ENCODE measurements at regions not wholly inside any gene's neighbourhood (a gene's known extent, or its start where the extent isn't known, plus 50 kb on each side); places are given as distances from the start of the nearest gene placed in this dataset.
"Not testable (repeated sequence)": the region's sequence is repeated elsewhere in the genome, so short reads cannot be mapped to it uniquely, and the experiment has no call there.

- Mint-ChIP-seq H3K4me3 (no peak overlapping the region), H3K9me3 (peaks cover 9% of the 10 kb centered on the region), H3K36me3 (peaks cover 11% of the 10 kb centered on the region), H3K27me3 (no peaks in the 10 kb centered on the region), H3K4me1 (peaks cover 17% of the 10 kb centered on the region), H3K27ac (no peak overlapping the region)
- ATAC-seq = no peak
Observed at GRCh38 chr10:26952094-26952493, 91.3 kb upstream of the ABI1 start.

- Mint-ChIP-seq H3K27ac (no peak overlapping the region), H3K9me3 (peaks cover 9% of the 10 kb centered on the region), H3K4me3 (no peak overlapping the region), H3K4me1 (peaks cover 17% of the 10 kb centered on the region), H3K27me3 (no peaks in the 10 kb centered on the region), H3K36me3 (peaks cover 11% of the 10 kb centered on the region)
- no peak for ATAC-seq
Observed at GRCh38 chr10:26951650-26952049, 90.9 kb upstream of the ABI1 start.

GRCh38 chr10:26950934-26951333, 90.2 kb upstream of the ABI1 start:
- H3K27me3 Mint-ChIP-seq = no peaks in the 10 kb centered on the region
- H3K36me3 Mint-ChIP-seq = peaks cover 11% of the 10 kb centered on the region
- H3K4me1 Mint-ChIP-seq = peaks cover 17% of the 10 kb centered on the region
- peak; percentile 73 for ATAC-seq
- H3K27ac Mint-ChIP-seq = peak overlapping the region; percentile 14
- H3K9me3 Mint-ChIP-seq = peaks cover 9% of the 10 kb centered on the region
- no peak overlapping the region for H3K4me3 Mint-ChIP-seq

GRCh38 chr10:26946102-26946811, 85.5 kb upstream of the ABI1 start:
- Mint-ChIP-seq H3K4me3 (no peak overlapping the region), H3K27ac (no peak overlapping the region), H3K27me3 (no peaks in the 10 kb centered on the region), H3K9me3 (peaks cover 9% of the 10 kb centered on the region), H3K4me1 (peaks cover 10% of the 10 kb centered on the region), H3K36me3 (peaks cover 11% of the 10 kb centered on the region)
- no peak for ATAC-seq

DNA sequence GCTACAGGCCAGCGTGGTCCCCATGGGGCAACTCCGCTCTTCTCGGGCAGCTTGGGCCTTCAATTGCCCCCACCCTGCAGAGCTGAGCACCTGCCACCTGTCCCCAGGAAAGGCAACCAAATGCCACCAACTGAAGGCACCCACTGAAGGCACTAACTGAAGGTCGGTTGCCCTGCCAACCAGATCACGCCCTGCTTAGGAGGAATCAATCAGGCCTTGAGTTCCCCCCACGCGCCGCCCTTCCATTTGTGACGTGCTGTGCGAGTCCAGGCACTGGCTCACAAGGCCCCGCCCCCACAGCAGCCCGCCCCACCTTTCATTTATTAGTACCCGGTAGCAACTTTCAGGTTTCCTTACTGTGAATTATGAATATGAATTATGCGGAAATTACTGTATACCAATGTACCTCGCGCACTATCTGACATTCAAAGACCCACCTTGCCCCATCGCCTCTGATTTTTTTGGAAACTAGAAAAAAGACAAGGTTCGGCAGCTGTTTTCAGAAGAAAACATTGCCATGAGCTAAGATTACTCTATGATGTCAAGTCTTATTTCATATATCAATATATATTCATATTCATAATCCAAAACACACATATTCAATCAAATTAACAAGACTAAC, 83.6 kb upstream of the ABI1 start:
- H3K36me3 Mint-ChIP-seq = no peaks in the 10 kb centered on the region
- H3K27me3 Mint-ChIP-seq = no peaks in the 10 kb centered on the region
- H3K4me1 Mint-ChIP-seq = no peaks in the 10 kb centered on the region
- no peak overlapping the region for H3K4me3 Mint-ChIP-seq
- no peaks in the 10 kb centered on the region for H3K9me3 Mint-ChIP-seq
- no peak for ATAC-seq
- H3K27ac Mint-ChIP-seq = no peak overlapping the region

- Mint-ChIP-seq H3K4me1 (no peaks in the 10 kb centered on the region), H3K36me3 (no peaks in the 10 kb centered on the region), H3K27me3 (peaks cover 10% of the 10 kb centered on the region), H3K4me3 (no peak overlapping the region), H3K9me3 (no peaks in the 10 kb centered on the region), H3K27ac (no peak overlapping the region)
- ATAC-seq = no peak
Observed at GRCh38 chr10:26939962-26940354, 79.2 kb upstream of the ABI1 start.

DNA sequence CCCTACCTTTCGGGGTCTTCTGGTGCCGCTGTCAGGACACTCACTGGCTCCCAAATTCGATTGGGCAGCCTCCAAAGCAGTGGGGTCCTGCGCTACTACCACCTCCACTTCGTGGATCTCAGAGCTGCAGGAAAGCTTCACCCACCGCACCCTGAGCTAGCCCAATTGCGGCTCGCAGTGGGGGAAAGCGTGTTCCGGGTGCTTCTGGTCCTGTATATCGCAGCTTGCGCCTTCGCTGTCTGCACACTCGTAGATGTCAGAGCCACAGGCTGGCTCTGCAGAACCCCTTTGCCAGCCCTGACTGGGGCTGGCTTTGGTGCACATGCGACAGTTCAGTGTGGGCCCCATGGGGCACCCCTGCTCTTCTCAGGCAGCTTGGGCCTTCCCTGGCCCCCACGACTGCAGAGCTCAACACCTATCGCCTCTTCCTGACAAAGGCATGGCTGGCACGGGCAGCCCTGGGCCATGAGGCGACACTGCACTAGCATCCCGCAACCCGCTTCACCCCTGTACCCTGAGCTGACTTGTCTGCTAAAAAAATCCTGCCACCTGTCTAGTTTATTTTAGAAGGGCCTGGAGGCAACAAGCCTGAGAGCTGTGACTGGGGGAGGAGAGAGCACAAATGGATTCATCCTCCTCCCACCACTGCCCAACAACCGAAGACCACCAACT, 78.7 kb upstream of the ABI1 start:
- ATAC-seq = no peak
- H3K27me3 Mint-ChIP-seq = peaks cover 11% of the 10 kb centered on the region
- no peak overlapping the region for H3K27ac Mint-ChIP-seq
- no peaks in the 10 kb centered on the region for H3K9me3 Mint-ChIP-seq
- H3K36me3 Mint-ChIP-seq = no peaks in the 10 kb centered on the region
- no peak overlapping the region for H3K4me3 Mint-ChIP-seq
- H3K4me1 Mint-ChIP-seq = no peaks in the 10 kb centered on the region

GRCh38 chr10:26938578-26938977, 77.8 kb upstream of the ABI1 start:
- Mint-ChIP-seq H3K36me3 (no peaks in the 10 kb centered on the region), H3K27me3 (peaks cover 11% of the 10 kb centered on the region), H3K4me3 (no peak overlapping the region), H3K9me3 (no peaks in the 10 kb centered on the region), H3K4me1 (no peaks in the 10 kb centered on the region), H3K27ac (no peak overlapping the region)
- no peak for ATAC-seq

DNA sequence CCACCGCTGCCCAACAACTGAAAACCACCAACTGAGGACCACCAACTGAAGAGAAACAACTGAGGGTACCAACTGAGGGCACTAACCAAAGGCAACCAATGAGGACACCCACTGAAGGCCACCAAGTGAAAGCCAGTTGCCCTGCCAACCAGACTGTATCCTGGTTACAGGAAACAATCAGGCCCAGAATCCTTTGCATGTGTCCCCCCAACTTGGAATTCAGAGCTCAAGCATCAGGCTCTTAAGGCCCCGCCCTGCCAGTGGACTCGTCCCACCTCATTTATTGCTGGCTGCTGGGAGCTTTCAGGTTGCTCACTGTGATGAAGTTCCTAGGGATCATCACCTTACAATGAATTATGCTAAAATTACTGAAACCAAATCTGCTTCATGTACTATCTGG, 76.6 kb upstream of the ABI1 start:
- H3K4me3 Mint-ChIP-seq = peak overlapping the region; percentile 32
- peak; percentile 67 for ATAC-seq
- H3K4me1 Mint-ChIP-seq = no peaks in the 10 kb centered on the region
- H3K27ac Mint-ChIP-seq = no peak overlapping the region
- peaks cover 11% of the 10 kb centered on the region for H3K27me3 Mint-ChIP-seq
- H3K36me3 Mint-ChIP-seq = no peaks in the 10 kb centered on the region
- H3K9me3 Mint-ChIP-seq = no peaks in the 10 kb centered on the region

- not testable (repeated sequence) for H3K9me3 Mint-ChIP-seq, H3K36me3 Mint-ChIP-seq, ATAC-seq, H3K4me3 Mint-ChIP-seq, H3K27ac Mint-ChIP-seq, H3K4me1 Mint-ChIP-seq
- peaks cover 11% of the 10 kb centered on the region for H3K27me3 Mint-ChIP-seq
Observed at GRCh38 chr10:26934190-26934589, 73.4 kb upstream of the ABI1 start.

- Mint-ChIP-seq H3K4me3 (no peak overlapping the region), H3K36me3 (no peaks in the 10 kb centered on the region), H3K27ac (no peak overlapping the region), H3K27me3 (peaks cover 11% of the 10 kb centered on the region), H3K4me1 (peaks cover 9% of the 10 kb centered on the region), H3K9me3 (no peaks in the 10 kb centered on the region)
- ATAC-seq = no peak
Observed at GRCh38 chr10:26932576-26932975, 71.8 kb upstream of the ABI1 start.

DNA sequence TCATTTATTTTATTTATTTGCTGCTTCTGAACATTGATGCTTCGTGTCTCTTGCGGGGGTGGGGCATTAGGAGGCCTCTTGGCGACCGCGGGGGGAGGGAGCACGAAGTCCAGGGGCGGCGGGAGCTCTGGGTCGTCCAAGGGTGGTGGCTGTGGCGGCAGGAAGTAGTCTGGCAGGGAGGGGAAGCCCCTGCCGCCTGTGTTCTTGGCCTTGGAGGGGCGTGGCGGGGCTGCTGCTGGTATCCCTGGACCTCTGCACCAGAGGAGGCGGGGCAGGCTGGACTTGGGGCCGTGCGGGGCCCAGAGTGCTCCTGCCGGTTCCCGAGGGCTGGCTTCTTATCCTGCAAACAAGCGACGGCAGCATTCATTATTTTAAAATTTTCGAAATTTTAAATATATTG, 70.5 kb upstream of the ABI1 start:
- Mint-ChIP-seq H3K9me3 (peaks cover 6% of the 10 kb centered on the region), H3K4me1 (peaks cover 9% of the 10 kb centered on the region), H3K27me3 (peaks cover 21% of the 10 kb centered on the region), H3K27ac (no peak overlapping the region), H3K36me3 (no peaks in the 10 kb centered on the region), H3K4me3 (peak overlapping the region; percentile 71)
- peak; percentile 80 for ATAC-seq

DNA sequence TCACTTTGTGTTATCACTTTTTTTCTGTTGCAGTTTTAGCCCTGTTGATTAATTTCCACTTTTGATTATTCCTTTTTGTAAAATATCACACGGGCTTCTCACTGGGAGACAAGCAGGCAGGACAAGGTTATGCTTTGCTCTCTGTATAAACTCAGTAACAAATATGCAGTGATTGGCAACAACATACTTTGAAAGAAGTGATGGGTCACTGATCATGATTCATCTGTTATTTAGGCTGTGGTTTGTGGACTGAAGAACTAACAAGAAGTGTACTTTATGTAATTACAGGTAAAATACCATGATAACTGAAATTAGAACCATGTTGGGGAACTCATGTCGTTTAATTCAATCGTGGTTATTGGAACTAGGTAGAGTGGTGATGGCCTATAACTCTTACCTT, 62.1 kb upstream of the ABI1 start:
- ATAC-seq, H3K27ac Mint-ChIP-seq, H3K9me3 Mint-ChIP-seq, H3K4me3 Mint-ChIP-seq, H3K36me3 Mint-ChIP-seq, H3K4me1 Mint-ChIP-seq: not testable (repeated sequence)
- peaks cover 34% of the 10 kb centered on the region for H3K27me3 Mint-ChIP-seq

DNA sequence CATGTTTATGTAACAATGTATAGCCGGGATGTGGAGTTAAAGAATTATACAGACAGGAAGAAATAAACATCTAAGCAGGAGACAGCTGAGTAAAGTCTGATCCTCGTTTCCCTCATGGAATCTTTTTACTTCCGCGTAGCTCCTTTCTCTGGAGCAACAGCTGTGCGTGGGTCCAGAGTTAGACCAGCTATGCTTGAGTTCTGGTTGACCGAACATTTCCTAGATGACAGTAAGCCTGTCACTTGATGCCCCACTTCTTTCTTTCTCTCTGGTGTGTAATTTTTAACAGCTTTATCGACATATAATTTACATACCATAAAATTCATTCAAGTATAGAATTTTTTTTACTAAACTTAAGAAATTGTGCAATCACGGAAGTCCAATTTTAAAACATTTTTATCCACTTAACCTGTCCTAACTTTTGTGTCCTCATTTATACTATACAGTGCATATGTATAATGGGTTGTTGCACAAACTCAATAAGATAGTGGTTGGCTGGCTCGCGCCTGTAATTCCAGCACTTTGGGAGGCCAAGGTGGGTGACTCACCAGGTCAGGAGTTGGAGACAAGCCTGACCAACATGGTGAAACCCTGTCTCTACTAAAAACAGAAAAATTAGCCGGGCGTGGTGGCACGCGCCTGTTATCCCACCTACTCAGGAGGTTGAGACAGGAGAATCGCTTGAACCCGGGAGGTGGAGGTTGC, 58.5 kb upstream of the ABI1 start:
- H3K27me3 Mint-ChIP-seq = not testable (repeated sequence)

GRCh38 chr10:26914898-26915297, 54.1 kb upstream of the ABI1 start:
- ATAC-seq = no peak
- peaks cover 13% of the 10 kb centered on the region for H3K4me1 Mint-ChIP-seq
- H3K27ac Mint-ChIP-seq = no peak overlapping the region
- H3K9me3 Mint-ChIP-seq = no peaks in the 10 kb centered on the region
- H3K36me3 Mint-ChIP-seq = no peaks in the 10 kb centered on the region
- no peaks in the 10 kb centered on the region for H3K27me3 Mint-ChIP-seq
- no peak overlapping the region for H3K4me3 Mint-ChIP-seq

More for the DNA sequence above, 58.5 kb upstream of the ABI1 start:
- H3K36me3 Mint-ChIP-seq, H3K4me3 Mint-ChIP-seq, H3K9me3 Mint-ChIP-seq, H3K27ac Mint-ChIP-seq, ATAC-seq, H3K4me1 Mint-ChIP-seq: not testable (repeated sequence)
